K562 (cell line): ENCODE measurements at regions not wholly inside any gene's neighbourhood (a gene's known extent, or its start where the extent isn't known, plus 50 kb on each side); places are given as distances from the start of the nearest gene placed in this dataset.
A peak's percentile ranks its signal among the peaks of the same experiment; 100 is the strongest.

Experiments
- ATAC-seq: fragments of 200-7000 bp; cut with Tn5 transposase; 3 replicates; pipeline ENCODE4 v1.9.1; 2020; ENCODE audit warnings: moderate library complexity
- BruUV-seq: library from RNA; stranded (reverse); fragments of 400-500 nt; replicated peaks from 2 replicates; lab custom pipeline; 2021; lab: Mats Ljungman, UMichigan
- CTCF ChIA-PET: fragments of 300-600 bp; formaldehyde crosslinking; extraction: SDS; loops from one replicate; lab custom pipeline; 2021; ENCODE audit warnings: low intra/inter-chr PET ratio; lab: Yijun Ruan, JAX
- POLR2A ChIA-PET: fragments of 300-600, 350-650 bp; sonication (Branson Sonifier 250); formaldehyde crosslinking; extraction: SDS; loops from one replicate; lab custom pipeline; 2021; ENCODE audit warnings: antibody characterized with exemption, inconsistent platforms; lab: Yijun Ruan, JAX
- DNase-seq, 4 experiments: peaks; one replicate each; pipeline versions ENCODE4 v3.0.0 to v3.0.0-alpha.2; 2011 to 2018; ENCODE audit warnings: low spot score in 3 of 4, mixed read lengths in 3 of 4; ENCODE audit errors: extremely low read depth in 1 of 4
- FAIRE-seq: peaks from 2 replicates; lab custom pipeline; 2011; peaks lifted over from hg19 to GRCh38; lab: Jason Lieb, UNC
- H2AFZ ChIP-seq: 2 replicates; pipeline ENCODE4 v1.6.0; 2011; ENCODE audit warnings: low read depth, low read length, control low read depth, inconsistent platforms
- H3K27ac ChIP-seq: fragments of 200-600 bp; 3 replicates; pipeline ENCODE4 v1.8.0; 2011; ENCODE audit warnings: low read depth, mild to moderate bottlenecking, control low read depth, inconsistent platforms, low read length, moderate library complexity, mixed read lengths; ENCODE audit errors: extremely low read depth
- H3K27me3 ChIP-seq, 2 experiments: fragments of 300-600 bp in 1 of 2; 2 replicates in 1 of 2; 3 replicates in 1 of 2; pipeline versions ENCODE4 v1.6.0 to v1.8.0; 2011; ENCODE audit warnings: inconsistent platforms in 2 of 2, low read length in 2 of 2, mild to moderate bottlenecking in 1 of 2, mixed read lengths in 1 of 2, moderate library complexity in 1 of 2; ENCODE audit not compliant: control insufficient read depth in 2 of 2, insufficient read depth in 2 of 2
- H3K36me3 ChIP-seq: fragments of 300-600 bp; 3 replicates; pipeline ENCODE4 v1.8.0; 2011; ENCODE audit warnings: mild to moderate bottlenecking, low read length, inconsistent platforms; ENCODE audit not compliant: control insufficient read depth, insufficient read depth
- H3K4me1 ChIP-seq, 2 experiments: fragments of 200-600 bp in 1 of 2; replicated peaks in 1 of 2; 2 replicates in 1 of 2; 3 replicates in 1 of 2; pipeline versions ENCODE4 v1.5.1 to v1.8.0; 2011; ENCODE audit warnings: inconsistent platforms in 2 of 2, low read length in 2 of 2, mild to moderate bottlenecking in 1 of 2, mixed read lengths in 1 of 2, moderate library complexity in 1 of 2; ENCODE audit not compliant: control insufficient read depth in 2 of 2, insufficient read depth in 2 of 2
- H3K4me2 ChIP-seq: 2 replicates; pipeline ENCODE4 v1.6.1; 2011; ENCODE audit warnings: low read length, control low read depth, inconsistent platforms, mixed read lengths; ENCODE audit not compliant: insufficient read depth
- H3K4me3 ChIP-seq: fragments of 200-600 bp; sonication (generic), shearing (Covaris generic); 2 replicates; pipeline ENCODE4 v1.5.1; 2016; ENCODE audit warnings: control low read depth, inconsistent platforms
- H3K79me2 ChIP-seq: fragments of 200-600 bp; 3 replicates; pipeline ENCODE4 v1.8.0; 2011; ENCODE audit warnings: low read length, inconsistent platforms; ENCODE audit not compliant: control insufficient read depth, insufficient read depth
- H3K9ac ChIP-seq, 2 experiments: 2 replicates each; pipeline versions ENCODE4 v1.6.0 to v1.6.1; 2011; ENCODE audit warnings: low read depth in 2 of 2, low read length in 2 of 2, control low read depth in 1 of 2, inconsistent platforms in 1 of 2, mild to moderate bottlenecking in 1 of 2, mixed read lengths in 1 of 2; ENCODE audit not compliant: insufficient read depth in 1 of 2
- H3K9me1 ChIP-seq: one replicate; pipeline ENCODE4 v1.6.0; 2011; ENCODE audit warnings: inconsistent platforms, mild to moderate bottlenecking, low read length, moderate library complexity; ENCODE audit not compliant: control insufficient read depth, insufficient read depth
- H3K9me3 ChIP-seq: replicated peaks from 2 replicates; pipeline ENCODE4 v1.5.1; 2011; ENCODE audit warnings: low read depth, low read length, inconsistent platforms; ENCODE audit not compliant: control insufficient read depth, insufficient read depth
- H4K20me1 ChIP-seq: replicated peaks from 2 replicates; pipeline ENCODE4 v1.6.1; 2011; ENCODE audit warnings: low read length, inconsistent platforms, mixed read lengths; ENCODE audit not compliant: control insufficient read depth, insufficient read depth
- CEBPB ChIP-seq: fragments of 450-650 bp; IDR thresholded peaks from 2 replicates; pipeline ENCODE4 v1.6.1; 2016; ENCODE audit warnings: missing genetic modification characterization, missing compliant biosample characterization
- CEBPG ChIP-seq, 3 experiments: fragments of 200-800 bp in 1 of 3; sonication (Bioruptor generic) in 1 of 3; sonication (generic) in 1 of 3; formaldehyde crosslinking in 1 of 3; IDR thresholded peaks in 2 of 3; conservative IDR thresholded peaks in 1 of 3; 2 replicates each; pipeline versions ENCODE4 v1.6.1 to v1.8.0; 2016 to 2022; ENCODE audit warnings: missing compliant biosample characterization in 2 of 3, missing genetic modification characterization in 2 of 3, mild to moderate bottlenecking in 1 of 3, missing genetic modification reagents in 1 of 3
- ELF2 ChIP-seq: fragments of 250-450 bp; sonication (Bioruptor Pico); IDR thresholded peaks from 2 replicates; pipeline ENCODE4 v1.5.0; 2021; ENCODE audit warnings: mild to moderate bottlenecking
- GABPB1 ChIP-seq: sonication (generic); formaldehyde crosslinking; IDR thresholded peaks from 2 replicates; pipeline ENCODE4 v1.8.0; 2022; ENCODE audit warnings: mild to moderate bottlenecking, missing genetic modification reagents
- RBM25 ChIP-seq: fragments of 200-400 bp; formaldehyde crosslinking; IDR thresholded peaks from 2 replicates; pipeline ENCODE4 v1.6.1; 2018; ENCODE audit warnings: low read length, low read depth, moderate library complexity; ENCODE audit not compliant: severe bottlenecking
- SLC30A9 ChIP-seq: fragments of 250-450 bp; sonication (Bioruptor Pico); IDR thresholded peaks from 2 replicates; pipeline ENCODE4 v1.8.0; 2022; ENCODE audit warnings: mild to moderate bottlenecking, moderate library complexity
- ZNF668 ChIP-seq: fragments of 250-450 bp; sonication (Bioruptor Pico); IDR thresholded peaks from 2 replicates; pipeline ENCODE4 v1.8.0; 2022; ENCODE audit warnings: mild to moderate bottlenecking, inconsistent platforms
- WGBS: fragments of 100-300 bp; shearing (Covaris generic); methylation state at CpG from one replicate; pipeline ENCODE4 v1.1.6; 2016; ENCODE audit warnings: low coverage, mixed read lengths; ENCODE audit not compliant: insufficient coverage; ENCODE audit errors: missing lambda C conversion rate; 5-methylcytosine and 5-hydroxymethylcytosine counted together
- in situ Hi-C: fragments of 300-500 bp; cut with MboI; formaldehyde crosslinking; loops from 4 replicates; pipeline ENCODE4 v1.15.0; 2018; ENCODE audit warnings: inconsistent platforms, mixed read lengths
- intact Hi-C: fragments of 100-400 bp; cut with micrococcal nuclease; formaldehyde crosslinking; loops from 2 replicates; pipeline ENCODE4 v1.14.2; 2022
- TF ChIP-seq, protein P1 (sequence below): fragments of 450-650 bp; formaldehyde crosslinking; IDR thresholded peaks from 2 replicates; pipeline ENCODE4 v1.4.0; 2020; ENCODE audit warnings: mild to moderate bottlenecking, moderate library complexity

DNA sequence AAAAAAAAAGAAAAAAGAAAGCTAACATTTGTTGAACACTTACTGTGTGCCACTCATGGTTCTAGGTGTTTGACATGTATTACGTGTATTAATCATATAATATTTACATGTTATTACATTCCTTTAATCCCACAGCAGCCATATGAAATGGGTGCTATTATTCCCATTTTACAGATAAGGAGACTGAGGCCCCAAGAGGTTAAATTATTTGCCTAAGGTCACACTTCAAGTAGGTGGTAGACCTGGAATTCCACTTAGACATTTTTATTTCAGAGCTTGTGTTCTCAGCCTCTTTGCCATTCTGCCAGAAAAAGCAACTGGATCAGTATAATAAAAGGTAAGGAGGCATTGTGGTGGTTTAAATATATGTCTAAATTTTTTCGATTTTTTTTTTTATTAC is 55.1 kb upstream of the HS3ST4 start (continued):
- TF ChIP-seq, protein P1, sequence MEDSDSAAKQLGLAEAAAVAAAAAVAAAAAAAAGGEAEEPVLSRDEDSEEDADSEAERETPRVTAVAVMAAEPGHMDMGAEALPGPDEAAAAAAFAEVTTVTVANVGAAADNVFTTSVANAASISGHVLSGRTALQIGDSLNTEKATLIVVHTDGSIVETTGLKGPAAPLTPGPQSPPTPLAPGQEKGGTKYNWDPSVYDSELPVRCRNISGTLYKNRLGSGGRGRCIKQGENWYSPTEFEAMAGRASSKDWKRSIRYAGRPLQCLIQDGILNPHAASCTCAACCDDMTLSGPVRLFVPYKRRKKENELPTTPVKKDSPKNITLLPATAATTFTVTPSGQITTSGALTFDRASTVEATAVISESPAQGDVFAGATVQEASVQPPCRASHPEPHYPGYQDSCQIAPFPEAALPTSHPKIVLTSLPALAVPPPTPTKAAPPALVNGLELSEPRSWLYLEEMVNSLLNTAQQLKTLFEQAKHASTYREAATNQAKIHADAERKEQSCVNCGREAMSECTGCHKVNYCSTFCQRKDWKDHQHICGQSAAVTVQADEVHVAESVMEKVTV (CRISPR knock-in tag), result no peak
- TF ChIP-seq GABPB1 (CRISPR knock-in tag) (no peak), ELF2 (CRISPR knock-in tag) (no peak), SLC30A9 (no peak), RBM25 (peak; percentile 80)

DNA sequence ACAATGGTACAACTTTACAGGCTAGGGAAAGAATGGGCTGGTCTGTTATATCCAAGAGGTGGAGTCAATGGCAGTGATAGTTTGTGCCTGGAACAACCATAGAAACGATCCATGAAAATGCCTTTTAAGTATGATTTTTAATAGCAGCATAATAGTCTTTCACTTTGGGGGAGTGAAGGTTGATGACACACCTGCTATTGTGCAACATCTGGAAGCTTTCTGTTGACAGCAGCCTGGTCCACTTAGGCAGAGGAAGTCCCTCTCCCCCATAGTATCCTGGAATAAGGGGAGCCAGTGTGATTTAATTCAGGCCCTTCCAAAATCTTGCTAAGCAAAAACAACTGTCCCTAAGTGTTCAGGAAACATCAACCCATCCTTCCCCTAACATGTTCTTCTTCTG is 56.3 kb upstream of the HS3ST4 start:
- in situ Hi-C loops (no loop called here), intact Hi-C loops (no loop called here)
- no peaks in the 10 kb centered on the region for H3K4me1 ChIP-seq
- no peaks in the 10 kb centered on the region for H3K9me3 ChIP-seq
- CTCF ChIA-PET, result no interaction called here
- POLR2A ChIA-PET, result no interaction called here
- no peak for FAIRE-seq
- 0% methylated on average over 1 of the region's 1 CpG for WGBS
- DNase-seq, result no peak
- no peaks in the 10 kb centered on the region for H3K79me2 ChIP-seq
- H3K4me2 ChIP-seq, result no peak overlapping the region
- H3K9me1 ChIP-seq, result peaks cover 4% of the 10 kb centered on the region
- H3K27me3 ChIP-seq, result no peaks in the 10 kb centered on the region
- H3K36me3 ChIP-seq, result no peaks in the 10 kb centered on the region
- no peak for ATAC-seq
- BruUV-seq, result no TSS peak
- no peaks in the 10 kb centered on the region for H4K20me1 ChIP-seq
- H3K27ac ChIP-seq, result no peak overlapping the region
- no peak for TF ChIP-seq ZNF668 (CRISPR knock-in tag)
- no peak for TF ChIP-seq CEBPG (CRISPR knock-in tag; IDR thresholded peaks at IDR 0.05)
- TF ChIP-seq CEBPG (tag; conservative IDR thresholded peaks at IDR 0.05 in 1 of 2, IDR thresholded peaks at IDR 0.05 in 1 of 2), result peak in 1 of 2 experiments; percentile 50; a peak in 1 of 4 replicates
- TF ChIP-seq CEBPB, result peak; percentile 69
- TF ChIP-seq, all 486 proteins: peak for 2
- no peak overlapping the region for H3K4me3 ChIP-seq
- H3K9ac ChIP-seq, result no peak overlapping the region
- no peak overlapping the region for H2AFZ ChIP-seq
